H1 (cell line): ENCODE measurements at regions not wholly inside any gene's neighbourhood (a gene's known extent, or its start where the extent isn't known, plus 50 kb on each side); places are given as distances from the start of the nearest gene placed in this dataset.

Experiments
- CTCF ChIA-PET: fragments of 300-600 bp; sonication (Branson Sonifier 250); formaldehyde crosslinking; loops from one replicate; lab custom pipeline; 2021; ENCODE audit not compliant: partially characterized antibody; lab: Charles Lee
- POLR2A ChIA-PET: fragments of 300-600 bp; sonication (Branson Sonifier 250); formaldehyde crosslinking; loops from one replicate; lab custom pipeline; 2021; ENCODE audit warnings: inconsistent platforms; ENCODE audit not compliant: partially characterized antibody; lab: Charles Lee
- DNase-seq, 2 experiments: peaks; one replicate each; pipeline versions ENCODE4 v3.0.0 to v3.0.0-alpha.2; 2010 to 2022; ENCODE audit warnings: low spot score in 2 of 2, low read depth in 1 of 2, mixed read lengths in 1 of 2
- FAIRE-seq: peaks from 2 replicates; lab custom pipeline; 2011; peaks lifted over from hg19 to GRCh38; lab: Jason Lieb, UNC
- H2AFZ ChIP-seq: 2 replicates; pipeline ENCODE4 v1.8.1; 2012; ENCODE audit warnings: low read length, inconsistent platforms
- H2AK5ac ChIP-seq: 2 replicates; pipeline ENCODE4 v1.6.1; 2013; ENCODE audit warnings: low read depth, low read length
- H2BK120ac ChIP-seq: replicated peaks from 2 replicates; pipeline ENCODE3; 2013; ENCODE audit warnings: low read depth, low read length, inconsistent platforms
- H2BK12ac ChIP-seq: 2 replicates; pipeline ENCODE4 v1.6.1; 2013; ENCODE audit warnings: low read depth, low read length
- H2BK15ac ChIP-seq: 2 replicates; pipeline ENCODE4 v1.6.1; 2013; ENCODE audit warnings: low read length
- H2BK20ac ChIP-seq: 2 replicates; pipeline ENCODE4 v1.6.1; 2013; ENCODE audit warnings: low read length
- H2BK5ac ChIP-seq: 2 replicates; pipeline ENCODE4 v1.6.1; 2013; ENCODE audit warnings: low read depth, low read length
- H3K14ac ChIP-seq: 2 replicates; pipeline ENCODE4 v1.6.1; 2013; ENCODE audit warnings: inconsistent platforms; ENCODE audit not compliant: insufficient read length
- H3K18ac ChIP-seq: 2 replicates; pipeline ENCODE4 v1.6.1; 2013; ENCODE audit warnings: low read length; ENCODE audit errors: extremely low read depth
- H3K23ac ChIP-seq: 2 replicates; pipeline ENCODE4 v1.6.1; 2013; ENCODE audit warnings: inconsistent platforms; ENCODE audit not compliant: insufficient read length
- H3K23me2 ChIP-seq: 2 replicates; pipeline ENCODE4 v1.6.1; 2013; ENCODE audit warnings: low read depth, low read length
- H3K27ac ChIP-seq: 2 replicates; pipeline ENCODE4 v1.6.1; 2011; ENCODE audit warnings: low read depth, low read length, inconsistent platforms
- H3K27me3 ChIP-seq, 4 experiments: replicated peaks in 1 of 4; 1 replicate in 1 of 4; 2 replicates in 3 of 4; pipeline versions ENCODE4 v1.6.1 to v1.8.1; 2011 to 2013; ENCODE audit warnings: low read length in 3 of 4, mild to moderate bottlenecking in 3 of 4, inconsistent platforms in 2 of 4, mixed read lengths in 2 of 4, moderate library complexity in 1 of 4; ENCODE audit not compliant: control insufficient read depth in 3 of 4, insufficient read depth in 3 of 4; ENCODE audit errors: extremely low read depth in 1 of 4
- H3K36me3 ChIP-seq, 4 experiments: 2 replicates each; pipeline versions ENCODE4 v1.6.1 to v1.8.1; 2011 to 2013; ENCODE audit warnings: mild to moderate bottlenecking in 4 of 4, low read length in 3 of 4, moderate library complexity in 2 of 4, control low read depth in 1 of 4, inconsistent platforms in 1 of 4; ENCODE audit not compliant: insufficient read depth in 4 of 4, control insufficient read depth in 2 of 4
- H3K4ac ChIP-seq: replicated peaks from 2 replicates; pipeline ENCODE3; 2013; ENCODE audit warnings: low read length, low read depth, mixed read lengths, inconsistent platforms; ENCODE audit not compliant: insufficient read length
- H3K4me1 ChIP-seq, 4 experiments: replicated peaks in 1 of 4; 1 replicate in 1 of 4; 2 replicates in 3 of 4; pipeline versions ENCODE4 v1.6.1 to v1.8.1; 2011 to 2013; ENCODE audit warnings: low read length in 3 of 4, inconsistent platforms in 2 of 4, mixed read lengths in 1 of 4; ENCODE audit not compliant: insufficient read depth in 4 of 4, control insufficient read depth in 3 of 4
- H3K4me2 ChIP-seq, 2 experiments: 2 replicates each; pipeline versions ENCODE4 v1.6.1 to v1.8.1; 2011 to 2013; ENCODE audit warnings: low read depth in 2 of 2, low read length in 2 of 2, control low read depth in 1 of 2, inconsistent platforms in 1 of 2, mild to moderate bottlenecking in 1 of 2; ENCODE audit not compliant: insufficient read depth in 1 of 2
- H3K4me3 ChIP-seq, 4 experiments: fragments of 200-600, 300-600 bp in 1 of 4; sonication (generic), shearing (Covaris generic), sonication (Bioruptor Twin) in 1 of 4; 2 replicates each; pipeline versions ENCODE4 v1.5.1 to v1.8.1; 2011 to 2016; ENCODE audit warnings: low read length in 4 of 4, low read depth in 3 of 4, control low read depth in 2 of 4, inconsistent platforms in 2 of 4, mild to moderate bottlenecking in 2 of 4, mixed read lengths in 1 of 4, moderate library complexity in 1 of 4; ENCODE audit not compliant: insufficient read depth in 2 of 4; ENCODE audit errors: extremely low read depth in 1 of 4
- H3K56ac ChIP-seq: replicated peaks from 2 replicates; pipeline ENCODE3; 2013; ENCODE audit warnings: low read depth, mild to moderate bottlenecking, mixed read lengths, low read length, inconsistent platforms; ENCODE audit not compliant: insufficient read length
- H3K79me1 ChIP-seq: 2 replicates; pipeline ENCODE4 v1.6.1; 2013; ENCODE audit warnings: low read depth, low read length, control low read depth
- H3K79me2 ChIP-seq, 2 experiments: 2 replicates each; pipeline versions ENCODE4 v1.6.1 to v1.8.1; 2012 to 2013; ENCODE audit warnings: low read length in 2 of 2, mild to moderate bottlenecking in 2 of 2, inconsistent platforms in 1 of 2; ENCODE audit not compliant: insufficient read depth in 2 of 2, control insufficient read depth in 1 of 2
- H3K9ac ChIP-seq, 4 experiments: replicated peaks in 1 of 4; 1 replicate in 1 of 4; 2 replicates in 3 of 4; pipeline versions ENCODE4 v1.6.1 to v1.8.1; 2011 to 2013; ENCODE audit warnings: low read depth in 3 of 4, low read length in 3 of 4, control low read depth in 2 of 4, mild to moderate bottlenecking in 2 of 4, moderate library complexity in 2 of 4, inconsistent platforms in 1 of 4; ENCODE audit errors: extremely low read depth in 1 of 4
- H3K9me3 ChIP-seq, 2 experiments: 2 replicates each; pipeline versions ENCODE4 v1.6.1 to v1.8.1; 2012 to 2013; ENCODE audit warnings: mild to moderate bottlenecking in 2 of 2, moderate library complexity in 2 of 2, control low read depth in 1 of 2, inconsistent platforms in 1 of 2, low read depth in 1 of 2, low read length in 1 of 2, mixed read lengths in 1 of 2; ENCODE audit not compliant: insufficient read depth in 2 of 2
- H4K20me1 ChIP-seq, 2 experiments: replicated peaks in 1 of 2; 2 replicates each; pipeline versions ENCODE3 to v1.8.1; 2011 to 2013; ENCODE audit warnings: inconsistent platforms in 2 of 2, low read length in 2 of 2, mild to moderate bottlenecking in 1 of 2; ENCODE audit not compliant: insufficient read depth in 2 of 2, control insufficient read depth in 1 of 2
- H4K5ac ChIP-seq: 2 replicates; pipeline ENCODE4 v1.6.1; 2013; ENCODE audit warnings: low read length, low read depth, mixed read lengths, inconsistent platforms; ENCODE audit not compliant: insufficient read length
- H4K8ac ChIP-seq: 2 replicates; pipeline ENCODE4 v1.8.0; 2013; ENCODE audit warnings: mild to moderate bottlenecking, moderate library complexity, low read length, inconsistent platforms; ENCODE audit not compliant: insufficient read depth; ENCODE audit errors: extremely low read depth
- H4K91ac ChIP-seq: replicated peaks from 2 replicates; pipeline ENCODE3; 2013; ENCODE audit warnings: low read length, mixed read lengths, inconsistent platforms; ENCODE audit not compliant: insufficient read length
- ATF2 ChIP-seq: IDR thresholded peaks from 2 replicates; pipeline ENCODE4 v1.6.1; 2012; ENCODE audit warnings: low read length, inconsistent platforms
- BRCA1 ChIP-seq: IDR thresholded peaks from 2 replicates; pipeline ENCODE4 v1.6.1; 2012; ENCODE audit warnings: low read depth, low read length, improper control_type of control experiment
- CHD2 ChIP-seq: IDR thresholded peaks from 2 replicates; pipeline ENCODE4 v1.6.1; 2012; ENCODE audit warnings: low read length, improper control_type of control experiment
- EZH2 ChIP-seq: fragments of 200-600 bp; sonication (generic); IDR thresholded peaks from 2 replicates; pipeline ENCODE4 v1.7.1; 2012; ENCODE audit warnings: low read depth, mild to moderate bottlenecking, moderate library complexity, low read length, inconsistent platforms; ENCODE audit not compliant: severe bottlenecking
- MAFK ChIP-seq: IDR thresholded peaks from 2 replicates; pipeline ENCODE4 v1.6.1; 2012; ENCODE audit warnings: low read depth, mild to moderate bottlenecking, improper control_type of control experiment, low read length
- NANOG ChIP-seq: IDR thresholded peaks from 2 replicates; pipeline ENCODE4 v1.6.1; 2011; ENCODE audit warnings: low read length, low read depth, mild to moderate bottlenecking, inconsistent platforms; ENCODE audit not compliant: insufficient read depth, poor library complexity, severe bottlenecking
- NRF1 ChIP-seq: IDR thresholded peaks from 2 replicates; pipeline ENCODE4 v1.6.1; 2011; ENCODE audit warnings: mild to moderate bottlenecking, low read depth, low read length, improper control_type of control experiment
- PHF8 ChIP-seq: fragments of 200-600 bp; sonication (generic); conservative IDR thresholded peaks from 2 replicates; pipeline ENCODE4 v1.7.1; 2012; ENCODE audit warnings: low read depth, mild to moderate bottlenecking, inconsistent platforms, low read length, moderate library complexity
- RBBP5 ChIP-seq: IDR thresholded peaks from 2 replicates; pipeline ENCODE4 v1.7.1; 2012; ENCODE audit warnings: low read depth, mild to moderate bottlenecking, inconsistent platforms, low read length, moderate library complexity, borderline replicate concordance
- RXRA ChIP-seq: IDR thresholded peaks from 2 replicates; pipeline ENCODE4 v1.6.1; 2011; ENCODE audit warnings: low read depth, mild to moderate bottlenecking, low read length, moderate library complexity; ENCODE audit not compliant: insufficient read depth
- SIX5 ChIP-seq: IDR thresholded peaks from 2 replicates; pipeline ENCODE4 v1.6.1; 2011; ENCODE audit warnings: mild to moderate bottlenecking, low read depth, low read length
- TAF7 ChIP-seq: optimal IDR thresholded peaks from 2 replicates; pipeline ENCODE3; 2011; ENCODE audit warnings: low read depth, mild to moderate bottlenecking, inconsistent platforms, low read length, moderate library complexity, borderline replicate concordance
- TCF12 ChIP-seq: IDR thresholded peaks from 2 replicates; pipeline ENCODE4 v1.6.1; 2011; ENCODE audit warnings: low read depth, mild to moderate bottlenecking, low read length
- ZNF274 ChIP-seq: IDR thresholded peaks from 2 replicates; pipeline ENCODE4 v1.7.0; 2012; ENCODE audit warnings: low read length, borderline replicate concordance; ENCODE audit errors: extremely low read depth
- WGBS, 2 experiments: shearing (Covaris generic) in 1 of 2; methylation state at CpG; one replicate each; pipeline versions ENCODE4 v1.1.6 to v1.1.7; 2013 to 2015; ENCODE audit warnings: low lambda C conversion rate in 2 of 2, mixed read lengths in 2 of 2, inconsistent platforms in 1 of 2, low coverage in 1 of 2, missing lambda C conversion rate in 1 of 2; ENCODE audit not compliant: insufficient replicate concordance in 2 of 2, insufficient coverage in 1 of 2, insufficient read length in 1 of 2; ENCODE audit errors: extremely low coverage in 1 of 2, missing lambda C conversion rate in 1 of 2; 5-methylcytosine and 5-hydroxymethylcytosine counted together

GRCh38 chrX:6917666-6918065, 229.8 kb upstream of the STS start:
- H2AFZ ChIP-seq = no peak overlapping the region
- peaks cover 0 to 3% (median 1%) of the 10 kb centered on the region in 4 experiments; a peak in 2 of 7 replicates for H3K4me1 ChIP-seq
- H2BK15ac ChIP-seq = no peak overlapping the region
- no peak overlapping the region for H3K18ac ChIP-seq
- POLR2A ChIA-PET = no interaction called here
- no peak overlapping the region for H2BK5ac ChIP-seq
- no peak overlapping the region for H2AK5ac ChIP-seq
- no peaks in the 10 kb centered on the region for H3K27me3 ChIP-seq
- H3K23ac ChIP-seq = no peak overlapping the region
- H3K79me1 ChIP-seq = no peaks in the 10 kb centered on the region
- no peak overlapping the region for H3K9ac ChIP-seq
- H2BK20ac ChIP-seq = no peak overlapping the region
- FAIRE-seq (peak; percentile 45), DNase-seq (no peak)
- no peaks in the 10 kb centered on the region for H3K9me3 ChIP-seq
- no peaks in the 10 kb centered on the region for H3K79me2 ChIP-seq
- H4K91ac ChIP-seq = no peak overlapping the region
- no peaks in the 10 kb centered on the region for H3K36me3 ChIP-seq
- H4K5ac ChIP-seq = no peak overlapping the region
- no peak overlapping the region for H3K27ac ChIP-seq
- H3K14ac ChIP-seq = no peak overlapping the region
- H3K4me3 ChIP-seq = no peak overlapping the region
- no peaks in the 10 kb centered on the region for H4K20me1 ChIP-seq
- H3K56ac ChIP-seq = no peak overlapping the region
- no peak overlapping the region for H3K4me2 ChIP-seq
- no peak overlapping the region for H4K8ac ChIP-seq
- H2BK12ac ChIP-seq = no peak overlapping the region
- TF ChIP-seq NRF1 = no peak
- TF ChIP-seq BRCA1 = no peak
- no peak for TF ChIP-seq ZNF274
- no peak for TF ChIP-seq PHF8
- no peak for TF ChIP-seq NANOG
- no peak for TF ChIP-seq EZH2
- TF ChIP-seq MAFK = no peak
- TF ChIP-seq CHD2 = no peak
- no peak for TF ChIP-seq TCF12
- no peak for TF ChIP-seq SIX5
- no peak for TF ChIP-seq ATF2
- no peak for TF ChIP-seq TAF7
- TF ChIP-seq RBBP5 = no peak
- TF ChIP-seq RXRA = no peak
- TF ChIP-seq, all 59 proteins: peak for 0
- H3K4ac ChIP-seq = no peak overlapping the region
- 24% methylated on average over 6 of the region's 6 CpGs; no CpG with 5 or more reads in 1 of the 2 experiments for WGBS, 2 experiments
- H3K23me2 ChIP-seq = no peaks in the 10 kb centered on the region
- CTCF ChIA-PET = no interaction called here
- peak overlapping the region; percentile 64 for H2BK120ac ChIP-seq
